SK-MEL-5 (cell line): ENCODE measurements at regions not wholly inside any gene's neighbourhood (a gene's known extent, or its start where the extent isn't known, plus 50 kb on each side); places are given as distances from the start of the nearest gene placed in this dataset.
"Not testable (repeated sequence)": the region's sequence is repeated elsewhere in the genome, so short reads cannot be mapped to it uniquely, and the experiment has no call there.

Experiments
- DNase-seq: peaks from one replicate; pipeline ENCODE4 v3.0.0-alpha.2; 2016; ENCODE audit warnings: low read depth, low spot score
- in situ Hi-C: cut with HindIII; loops from 2 replicates; pipeline ENCODE4 v1.10.0; 2016; ENCODE audit warnings: low sequenced_read_pairs, high pct_unique_total_duplicates, low pct_unique_long_range_greater_than_20kb

- no peak for DNase-seq
- in situ Hi-C loops: no loop called here
Observed at GRCh38 chr4:186775902-186776301, 52.2 kb upstream of the FAT1 start.

- in situ Hi-C loops: no loop called here
- no peak for DNase-seq
Observed at GRCh38 chr4:186778134-186778533, 54.5 kb upstream of the FAT1 start.

GRCh38 chr4:186780291-186781031 lies 56.8 kb upstream of the FAT1 start:
- in situ Hi-C loops: no loop called here
- DNase-seq: no peak

GRCh38 chr4:186781032-186781917 lies 57.6 kb upstream of the FAT1 start:
- in situ Hi-C loops: no loop called here
- peak; percentile 30 for DNase-seq

- DNase-seq: no peak
- in situ Hi-C loops: no loop called here
Observed at GRCh38 chr4:186782302-186782701, 58.6 kb upstream of the FAT1 start.

GRCh38 chr4:186787536-186787935 lies 63.9 kb upstream of the FAT1 start:
- no peak for DNase-seq
- in situ Hi-C loops: no loop called here

GRCh38 chr4:186789651-186790050 lies 66.0 kb upstream of the FAT1 start:
- in situ Hi-C loops: no loop called here
- DNase-seq: no peak

- in situ Hi-C loops: no loop called here
- DNase-seq: no peak
Observed at GRCh38 chr4:186790630-186791029, 67.0 kb upstream of the FAT1 start.

GRCh38 chr4:186792728-186793366 lies 69.2 kb upstream of the FAT1 start:
- DNase-seq: no peak
- in situ Hi-C loops: no loop called here

GRCh38 chr4:186798951-186799659 lies 75.4 kb upstream of the FAT1 start:
- in situ Hi-C loops: no loop called here
- DNase-seq: no peak

- in situ Hi-C loops: no loop called here
- DNase-seq: no peak
Observed at GRCh38 chr4:186805020-186805820, 81.6 kb upstream of the FAT1 start.

- in situ Hi-C loops, DNase-seq: not testable (repeated sequence)
Observed at GRCh38 chr4:186805917-186806316, 82.3 kb upstream of the FAT1 start.

- in situ Hi-C loops: no loop called here
Observed at GRCh38 chr4:186806679-186807421, 83.2 kb upstream of the FAT1 start.

GRCh38 chr4:186807808-186808629 lies 84.4 kb upstream of the FAT1 start:
- no peak for DNase-seq
- in situ Hi-C loops: no loop called here

More at GRCh38 chr4:186806679-186807421, 83.2 kb upstream of the FAT1 start:
- DNase-seq: no peak

GRCh38 chr4:186808630-186809018 lies 85.0 kb upstream of the FAT1 start:
- in situ Hi-C loops: no loop called here
- DNase-seq: no peak

GRCh38 chr4:186809070-186809469 lies 85.4 kb upstream of the FAT1 start:
- no peak for DNase-seq
- in situ Hi-C loops: no loop called here
